ENCODE measurements at regions not wholly inside any gene's neighbourhood (a gene's known extent, or its start where the extent isn't known, plus 50 kb on each side); places are given as distances from the start of the nearest gene placed in this dataset.

GRCh38 chr9:12882430-12882829, 107.6 kb downstream of the LURAP1L start:
- TF ChIP-seq CTCF (conservative IDR thresholded peaks at IDR 0.05) = no peak
- TF ChIP-seq ZFX (IDR thresholded peaks at IDR 0.05) = no peak

All from C4-2B (cell line).